GM18868 (cell line): ENCODE measurements at regions not wholly inside any gene's neighbourhood (a gene's known extent, or its start where the extent isn't known, plus 50 kb on each side); places are given as distances from the start of the nearest gene placed in this dataset.

ENCODE experiments used
- ATAC-seq: cut with Tn5 transposase; IDR thresholded peaks from one replicate; pipeline ENCODE4 v1.9.1; 2021; ENCODE audit warnings: mild to moderate bottlenecking, moderate library complexity; ENCODE audit not compliant: unreplicated experiment

- no peak for ATAC-seq
Observed at GRCh38 chr3:120544361-120544760, 51.8 kb upstream of the NDUFB4 start.

- ATAC-seq = no peak
Observed at GRCh38 chr3:120536642-120537041, 59.5 kb upstream of the NDUFB4 start.

- no peak for ATAC-seq
Observed at GRCh38 chr3:120532969-120533368, 63.2 kb upstream of the NDUFB4 start.

- no peak for ATAC-seq
Observed at GRCh38 chr3:120528163-120528562, 68.0 kb upstream of the NDUFB4 start.

GRCh38 chr3:120526011-120526870, 69.9 kb upstream of the NDUFB4 start:
- ATAC-seq = no peak

- ATAC-seq = no peak
Observed at GRCh38 chr3:120524171-120524923, 71.8 kb upstream of the NDUFB4 start.

- no peak for ATAC-seq
Observed at GRCh38 chr3:120516136-120516535, 65.3 kb upstream of the FSTL1 start.

GRCh38 chr3:120512655-120513054, 61.9 kb upstream of the FSTL1 start:
- ATAC-seq = no peak

- peak; percentile 58 for ATAC-seq
Observed at GRCh38 chr3:120506828-120507774, 56.3 kb upstream of the FSTL1 start.

- no peak for ATAC-seq
Observed at GRCh38 chr3:120506076-120506827, 55.5 kb upstream of the FSTL1 start.

GRCh38 chr3:120503727-120504616, 53.2 kb upstream of the FSTL1 start:
- no peak for ATAC-seq

GRCh38 chr3:120502116-120502515, 51.3 kb upstream of the FSTL1 start:
- ATAC-seq = no peak
